Spleen (tissue), 11 donors: ENCODE measurements at regions not wholly inside any gene's neighbourhood (a gene's known extent, or its start where the extent isn't known, plus 50 kb on each side); places are given as distances from the start of the nearest gene placed in this dataset.

ENCODE experiments used
- DNase-seq: peaks from one replicate; pipeline ENCODE4 v3.0.0-alpha.2; 2020
- H3K27ac ChIP-seq, 8 donors: fragments of 200-600 bp; sonication (generic) in 7 of 8; 1 replicate in 4 of 8; 2 replicates in 4 of 8; pipeline versions ENCODE4 v1.5.0 to v1.8.0; 2016 to 2021; ENCODE audit warnings: inconsistent platforms in 4 of 8, mild to moderate bottlenecking in 4 of 8, moderate library complexity in 1 of 8
- H3K27me3 ChIP-seq, 7 donors: fragments of 200-600 bp; sonication (generic) in 6 of 7; replicated peaks in 1 of 7; 1 replicate in 4 of 7; 2 replicates in 3 of 7; pipeline versions ENCODE4 v1.5.0 to v1.8.0; 2016 to 2021; ENCODE audit warnings: inconsistent platforms in 3 of 7, mild to moderate bottlenecking in 1 of 7
- H3K36me3 ChIP-seq, 6 donors: fragments of 200-600 bp; sonication (generic) in 5 of 6; 1 replicate in 4 of 6; 2 replicates in 2 of 6; pipeline versions ENCODE4 v1.5.0 to v1.8.0; 2016 to 2021; ENCODE audit warnings: inconsistent platforms in 2 of 6
- H3K4me1 ChIP-seq, 6 donors: fragments of 200-600 bp; sonication (generic) in 5 of 6; 1 replicate in 3 of 6; 2 replicates in 3 of 6; pipeline versions ENCODE4 v1.5.0 to v1.8.0; 2016 to 2021; ENCODE audit warnings: inconsistent platforms in 3 of 6
- H3K4me3 ChIP-seq, 8 donors: fragments of 200-600 bp; sonication (generic) in 7 of 8; 1 replicate in 4 of 8; 2 replicates in 4 of 8; pipeline versions ENCODE4 v1.5.0 to v1.8.0; 2016 to 2021; ENCODE audit warnings: inconsistent platforms in 4 of 8, mild to moderate bottlenecking in 4 of 8, moderate library complexity in 2 of 8
- H3K9me3 ChIP-seq, 8 donors: fragments of 200-600 bp; sonication (generic) in 7 of 8; 1 replicate in 4 of 8; 2 replicates in 4 of 8; pipeline versions ENCODE4 v1.5.0 to v1.8.0; 2016 to 2021; ENCODE audit warnings: inconsistent platforms in 4 of 8
- POLR2A ChIP-seq, 3 donors: fragments of 450-650 bp; IDR thresholded peaks; one replicate each; pipeline ENCODE4 v1.5.1; 2017; ENCODE audit warnings: antibody characterized with exemption in 3 of 3, mild to moderate bottlenecking in 1 of 3
- POLR2AphosphoS5 ChIP-seq, 3 donors: sonication (generic); formaldehyde crosslinking; IDR thresholded peaks; one replicate each; pipeline ENCODE4 v1.5.1; 2017; ENCODE audit warnings: antibody characterized with exemption in 3 of 3
- WGBS, 5 donors: extraction: QIAGEN DNeasy Blood & Tissue Kit in 3 of 5; methylation state at CpG; one replicate each; pipeline versions ENCODE4 v1.1.5 to v1.1.7; 2013 to 2018; 5-methylcytosine and 5-hydroxymethylcytosine counted together
- intact Hi-C: fragments of 100-400 bp; cut with DNase I; formaldehyde crosslinking; loops from one replicate; pipeline ENCODE4 v1.15.0; 2023; ENCODE audit warnings: low total_unique reads
- TF ChIP-seq, protein P1 (sequence below), 11 experiments: fragments of 200-600 bp in 7 of 11; fragments of 450-650 bp in 4 of 11; sonication (generic) in 4 of 11; IDR thresholded peaks in 8 of 11; conservative IDR thresholded peaks in 3 of 11; 1 replicate in 7 of 11; 2 replicates in 4 of 11; pipeline versions ENCODE4 v1.4.0 to v1.8.0; 2016 to 2021; ENCODE audit warnings: antibody characterized with exemption in 11 of 11, inconsistent platforms in 4 of 11, mild to moderate bottlenecking in 1 of 11
- donor health status: healthy with polysubstance abuse.
- donor health status: DM: no; HTN: no; CAD: no; lungs with moderate emphysema.
- donor health status: DM: no; HTN: no; CAD: no.
- donor health status: Bipolar disorder and iron deficiency.
- donor health status: healthy.
- donor health status: DM: no; HTN: no; CAD: no.
- donor health status: DM: yes; HTN: yes; CAD: no.

DNA sequence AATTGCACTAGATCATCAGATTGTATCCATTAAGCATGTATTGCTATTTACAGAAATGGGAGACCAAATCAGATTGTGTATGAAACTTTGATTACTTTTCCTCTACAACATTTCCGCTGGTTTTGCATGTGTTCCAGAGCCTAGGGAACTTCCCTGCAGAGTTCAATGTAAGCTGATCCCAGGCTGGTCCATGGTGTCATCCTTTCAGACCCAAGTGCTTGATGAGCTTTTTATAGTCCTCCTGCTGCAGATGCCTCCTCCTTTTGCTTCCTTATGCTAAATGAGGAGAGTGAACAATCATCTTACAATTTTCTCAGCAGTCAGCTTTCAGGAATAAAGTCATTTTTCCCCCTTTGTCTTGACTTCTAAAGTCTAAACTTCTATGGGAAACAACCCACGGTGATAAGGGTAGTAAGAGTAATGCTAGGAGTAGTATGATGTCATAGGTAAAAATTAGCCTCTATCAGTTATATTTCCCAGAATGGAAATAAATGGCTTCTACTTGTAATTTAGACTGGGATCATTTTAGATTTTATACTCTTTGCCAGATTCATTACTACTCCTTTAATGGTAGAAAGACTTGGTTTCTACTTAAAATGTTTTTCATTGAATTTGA, 55.1 kb upstream of the SLC4A4 start:
- no peaks in the 10 kb centered on the region for H3K9me3 ChIP-seq
- WGBS, 5 donors = 76 to 90% (median 79%) methylated on average over 2 of the region's 2 CpGs
- intact Hi-C loops = no loop called here

DNA sequence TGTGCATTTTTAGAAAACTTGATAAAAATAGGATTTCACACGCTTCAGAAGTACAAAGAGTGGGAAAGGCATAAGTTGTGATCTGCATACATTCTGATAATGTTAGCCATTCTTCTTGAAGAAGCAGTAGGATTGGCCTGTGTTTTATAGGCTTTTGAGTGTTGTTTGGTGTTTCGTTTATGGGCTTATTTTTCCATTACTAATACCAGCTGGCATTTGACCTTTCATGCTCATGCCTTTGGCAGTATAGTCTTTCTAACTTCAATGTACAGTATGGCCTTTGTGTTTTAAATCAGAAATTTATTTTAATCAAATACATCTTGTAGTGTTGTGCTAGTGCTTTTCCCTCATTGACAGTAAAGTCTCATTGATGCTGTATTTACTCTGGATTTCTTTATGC, 51.5 kb upstream of the SLC4A4 start:
- intact Hi-C loops = no loop called here
- H3K4me1 ChIP-seq = no peaks in the 10 kb centered on the region
- H3K9me3 ChIP-seq = no peaks in the 10 kb centered on the region
- H3K27ac ChIP-seq = no peak overlapping the region
- H3K4me3 ChIP-seq = no peak overlapping the region
- H3K27me3 ChIP-seq = no peaks in the 10 kb centered on the region
- WGBS, 5 donors = 73 to 85% (median 81%) methylated on average over 2 of the region's 2 CpGs
- H3K36me3 ChIP-seq = no peaks in the 10 kb centered on the region
- TF ChIP-seq, protein P1, sequence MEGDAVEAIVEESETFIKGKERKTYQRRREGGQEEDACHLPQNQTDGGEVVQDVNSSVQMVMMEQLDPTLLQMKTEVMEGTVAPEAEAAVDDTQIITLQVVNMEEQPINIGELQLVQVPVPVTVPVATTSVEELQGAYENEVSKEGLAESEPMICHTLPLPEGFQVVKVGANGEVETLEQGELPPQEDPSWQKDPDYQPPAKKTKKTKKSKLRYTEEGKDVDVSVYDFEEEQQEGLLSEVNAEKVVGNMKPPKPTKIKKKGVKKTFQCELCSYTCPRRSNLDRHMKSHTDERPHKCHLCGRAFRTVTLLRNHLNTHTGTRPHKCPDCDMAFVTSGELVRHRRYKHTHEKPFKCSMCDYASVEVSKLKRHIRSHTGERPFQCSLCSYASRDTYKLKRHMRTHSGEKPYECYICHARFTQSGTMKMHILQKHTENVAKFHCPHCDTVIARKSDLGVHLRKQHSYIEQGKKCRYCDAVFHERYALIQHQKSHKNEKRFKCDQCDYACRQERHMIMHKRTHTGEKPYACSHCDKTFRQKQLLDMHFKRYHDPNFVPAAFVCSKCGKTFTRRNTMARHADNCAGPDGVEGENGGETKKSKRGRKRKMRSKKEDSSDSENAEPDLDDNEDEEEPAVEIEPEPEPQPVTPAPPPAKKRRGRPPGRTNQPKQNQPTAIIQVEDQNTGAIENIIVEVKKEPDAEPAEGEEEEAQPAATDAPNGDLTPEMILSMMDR (IDR thresholded peaks at IDR 0.05 in 8 of 11, conservative IDR thresholded peaks at IDR 0.05 in 3 of 11) = no peak
- TF ChIP-seq POLR2A (IDR thresholded peaks at IDR 0.05) = no peak
- no peak for TF ChIP-seq POLR2AphosphoS5 (IDR thresholded peaks at IDR 0.05)
- no peak for DNase-seq

More for the DNA sequence above, 55.1 kb upstream of the SLC4A4 start:
- no peaks in the 10 kb centered on the region for H3K36me3 ChIP-seq
- H3K4me3 ChIP-seq = no peak overlapping the region
- H3K27me3 ChIP-seq = no peaks in the 10 kb centered on the region
- H3K27ac ChIP-seq = no peak overlapping the region
- no peaks in the 10 kb centered on the region for H3K4me1 ChIP-seq
- no peak for DNase-seq
- TF ChIP-seq POLR2A (IDR thresholded peaks at IDR 0.05) = no peak
- TF ChIP-seq, protein P1 (IDR thresholded peaks at IDR 0.05 in 8 of 11, conservative IDR thresholded peaks at IDR 0.05 in 3 of 11) = no peak
- no peak for TF ChIP-seq POLR2AphosphoS5 (IDR thresholded peaks at IDR 0.05)

DNA sequence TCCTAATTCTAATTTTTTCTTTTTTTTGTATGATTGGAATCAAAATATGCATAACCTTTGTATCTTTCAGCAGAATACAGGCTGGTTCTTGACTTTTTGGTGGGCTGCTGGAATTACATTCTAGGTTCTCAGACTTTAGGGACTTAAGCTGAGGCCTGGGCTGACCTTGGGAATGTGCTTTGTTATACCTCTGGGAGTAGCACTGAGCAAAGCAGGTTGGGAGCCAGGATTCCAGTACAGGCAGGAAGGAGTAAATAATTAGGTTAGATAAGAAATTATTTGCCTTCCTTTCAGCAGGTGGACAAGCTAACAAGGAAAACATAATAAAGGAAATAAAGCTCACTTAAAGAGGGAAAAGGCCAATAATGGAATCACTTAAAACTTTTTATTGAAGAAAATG, 49.9 kb upstream of the SLC4A4 start:
- intact Hi-C loops = no loop called here
- Histone ChIP-seq H3K36me3 (no peaks in the 10 kb centered on the region), H3K4me1 (no peaks in the 10 kb centered on the region), H3K9me3 (no peaks in the 10 kb centered on the region), H3K27ac (no peak overlapping the region), H3K4me3 (no peak overlapping the region), H3K27me3 (no peaks in the 10 kb centered on the region)
- no peak for TF ChIP-seq POLR2A (IDR thresholded peaks at IDR 0.05)
- TF ChIP-seq POLR2AphosphoS5 (IDR thresholded peaks at IDR 0.05) = no peak
- TF ChIP-seq, protein P1 (IDR thresholded peaks at IDR 0.05 in 8 of 11, conservative IDR thresholded peaks at IDR 0.05 in 3 of 11) = no peak
- no peak for DNase-seq
